ENCODE measurements at regions not wholly inside any gene's neighbourhood (a gene's known extent, or its start where the extent isn't known, plus 50 kb on each side); places are given as distances from the start of the nearest gene placed in this dataset.

DNA sequence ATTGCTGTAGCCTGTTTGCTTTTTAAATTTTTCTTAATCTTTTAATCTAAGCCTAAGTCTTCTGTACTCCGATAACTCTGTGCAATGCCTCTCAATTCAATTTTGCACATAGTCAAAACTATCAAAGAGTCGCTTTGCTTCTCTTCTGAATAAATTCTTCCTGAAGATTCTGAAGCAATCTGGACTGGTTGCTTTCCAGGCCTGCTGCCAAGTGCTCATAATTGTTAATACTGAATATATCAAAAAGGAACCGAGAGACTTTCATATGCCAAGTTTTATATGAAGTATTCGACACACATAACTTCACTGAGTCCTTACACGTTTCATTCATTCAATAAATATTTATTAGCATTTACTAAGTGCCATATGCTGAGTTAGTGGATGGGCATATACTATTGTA is 91.3 kb downstream of the EDNRB start:
- TF ChIP-seq, protein P1, sequence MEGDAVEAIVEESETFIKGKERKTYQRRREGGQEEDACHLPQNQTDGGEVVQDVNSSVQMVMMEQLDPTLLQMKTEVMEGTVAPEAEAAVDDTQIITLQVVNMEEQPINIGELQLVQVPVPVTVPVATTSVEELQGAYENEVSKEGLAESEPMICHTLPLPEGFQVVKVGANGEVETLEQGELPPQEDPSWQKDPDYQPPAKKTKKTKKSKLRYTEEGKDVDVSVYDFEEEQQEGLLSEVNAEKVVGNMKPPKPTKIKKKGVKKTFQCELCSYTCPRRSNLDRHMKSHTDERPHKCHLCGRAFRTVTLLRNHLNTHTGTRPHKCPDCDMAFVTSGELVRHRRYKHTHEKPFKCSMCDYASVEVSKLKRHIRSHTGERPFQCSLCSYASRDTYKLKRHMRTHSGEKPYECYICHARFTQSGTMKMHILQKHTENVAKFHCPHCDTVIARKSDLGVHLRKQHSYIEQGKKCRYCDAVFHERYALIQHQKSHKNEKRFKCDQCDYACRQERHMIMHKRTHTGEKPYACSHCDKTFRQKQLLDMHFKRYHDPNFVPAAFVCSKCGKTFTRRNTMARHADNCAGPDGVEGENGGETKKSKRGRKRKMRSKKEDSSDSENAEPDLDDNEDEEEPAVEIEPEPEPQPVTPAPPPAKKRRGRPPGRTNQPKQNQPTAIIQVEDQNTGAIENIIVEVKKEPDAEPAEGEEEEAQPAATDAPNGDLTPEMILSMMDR (conservative IDR thresholded peaks at IDR 0.05; ENCODE audit: low read length): no peak
- no peak overlapping the region for H3K4me3 ChIP-seq (ENCODE audit: low read length)
- no peak for DNase-seq (ENCODE audit: low read depth)

DNA sequence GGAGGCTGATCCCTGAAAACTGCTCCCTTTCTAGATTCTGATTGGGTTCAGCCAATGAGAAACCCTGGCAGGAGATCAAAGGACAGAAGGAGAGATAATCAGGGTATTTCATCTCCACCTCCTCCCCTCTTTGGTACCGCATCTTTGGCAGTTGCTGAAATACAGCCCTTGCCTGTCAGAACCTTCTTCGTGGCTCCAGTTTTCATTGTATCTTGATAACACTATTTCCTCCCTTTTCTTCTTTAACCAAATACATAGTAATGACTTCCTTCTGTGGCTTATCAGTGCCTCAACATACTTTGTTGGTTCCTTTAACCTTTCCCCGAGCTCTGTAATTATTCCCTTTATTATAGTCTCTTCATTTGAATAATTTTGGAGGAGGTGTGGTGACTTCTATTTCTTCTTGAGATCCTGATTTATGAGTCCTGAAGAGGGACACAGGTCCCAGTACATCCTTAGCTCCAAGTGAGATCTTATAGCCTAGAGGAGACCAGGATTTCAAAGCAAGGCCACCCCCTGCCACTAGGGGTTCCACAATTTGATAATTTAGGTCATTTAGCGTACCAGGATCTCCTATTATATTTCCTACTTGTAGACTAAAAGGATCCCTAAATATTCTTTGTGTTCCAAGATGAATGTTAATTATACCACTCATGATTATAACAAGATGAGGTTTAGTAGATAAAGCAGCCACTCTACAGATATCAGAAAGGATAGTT is 98.0 kb downstream of the EDNRB start:
- TF ChIP-seq, protein P1 (conservative IDR thresholded peaks at IDR 0.05; ENCODE audit: low read length): no peak
- DNase-seq (ENCODE audit: low read depth): no peak
- no peak overlapping the region for H3K4me3 ChIP-seq (ENCODE audit: low read length)

DNA sequence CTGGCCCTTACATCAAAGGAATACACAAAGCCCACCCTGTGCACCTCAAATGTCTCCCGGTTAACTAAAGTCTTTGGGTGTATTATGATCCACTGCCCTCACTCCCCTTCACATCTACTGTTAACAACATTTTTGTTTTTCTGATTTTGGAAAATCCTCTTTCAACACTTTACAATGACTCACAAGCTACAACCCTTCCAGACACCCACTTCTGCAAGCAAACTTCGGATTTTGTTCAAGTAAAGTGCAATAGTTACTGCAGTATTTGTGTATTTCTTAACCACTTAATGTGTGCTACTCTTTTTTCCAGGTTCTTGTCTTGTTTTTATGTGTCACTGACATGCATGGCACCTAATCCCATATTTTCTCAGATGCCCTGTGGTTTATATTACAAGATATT is 101.1 kb downstream of the EDNRB start:
- TF ChIP-seq, protein P1 (conservative IDR thresholded peaks at IDR 0.05; ENCODE audit: low read length): no peak
- no peak overlapping the region for H3K4me3 ChIP-seq (ENCODE audit: low read length)
- DNase-seq (ENCODE audit: low read depth): no peak

DNA sequence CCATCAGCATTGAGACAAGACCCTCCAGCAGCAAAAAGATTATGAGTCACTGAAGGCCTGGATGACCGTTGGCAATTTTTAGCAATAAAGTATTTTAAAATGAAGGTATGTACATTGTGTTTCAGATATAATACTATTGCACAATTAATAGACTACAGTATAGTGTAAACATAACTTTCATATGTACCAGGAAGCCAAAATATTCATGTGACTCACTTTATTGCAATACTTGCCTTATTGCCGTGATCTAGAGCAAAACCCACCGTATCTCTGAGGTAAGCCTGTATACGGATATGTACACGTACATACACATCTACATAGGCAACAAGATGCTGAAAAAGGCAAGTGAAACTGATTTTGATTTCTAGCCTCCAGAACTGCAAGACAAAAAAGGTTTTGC is 103.3 kb downstream of the EDNRB start:
- DNase-seq (ENCODE audit: low read depth): no peak
- TF ChIP-seq, protein P1 (conservative IDR thresholded peaks at IDR 0.05; ENCODE audit: low read length): no peak
- H3K4me3 ChIP-seq (ENCODE audit: low read length): no peak overlapping the region

Data from AG10803 (cell line).